Esophagus squamous epithelium (tissue), 5 donors: ENCODE measurements at regions not wholly inside any gene's neighbourhood (a gene's known extent, or its start where the extent isn't known, plus 50 kb on each side); places are given as distances from the start of the nearest gene placed in this dataset.
"Not testable (repeated sequence)": the region's sequence is repeated elsewhere in the genome, so short reads cannot be mapped to it uniquely, and the experiment has no call there.

Source experiments
- DNase-seq: peaks from one replicate; lab custom pipeline; 2025; lab: John Stamatoyannopoulos, UW
- H3K27ac ChIP-seq, 4 donors: fragments of 200-600 bp; sonication (generic); one replicate each; pipeline ENCODE4 v1.5.1; 2016 to 2019; ENCODE audit warnings: mild to moderate bottlenecking in 1 of 4
- H3K27me3 ChIP-seq, 4 donors: fragments of 200-600 bp; sonication (generic); 1 replicate in 3 of 4; 2 replicates in 1 of 4; pipeline versions ENCODE4 v1.5.1 to v1.6.0; 2017 to 2021; ENCODE audit warnings: antibody characterized with exemption in 1 of 4
- H3K36me3 ChIP-seq, 3 donors: fragments of 200-600 bp; sonication (generic); one replicate each; pipeline ENCODE4 v1.5.1; 2016 to 2019
- H3K4me1 ChIP-seq, 3 donors: fragments of 200-600 bp; sonication (generic); one replicate each; pipeline ENCODE4 v1.5.1; 2017 to 2019
- H3K4me3 ChIP-seq, 4 donors: fragments of 200-600 bp; sonication (generic); 1 replicate in 3 of 4; 2 replicates in 1 of 4; pipeline ENCODE4 v1.5.1; 2016 to 2019; ENCODE audit warnings: mild to moderate bottlenecking in 2 of 4, moderate library complexity in 1 of 4
- H3K9me3 ChIP-seq, 3 donors: fragments of 200-600 bp; sonication (generic); one replicate each; pipeline ENCODE4 v1.5.1; 2016 to 2019
- CTCF ChIP-seq, 6 experiments: fragments of 450-650 bp in 4 of 6; fragments of 200-600 bp in 2 of 6; sonication (generic) in 2 of 6; IDR thresholded peaks; one replicate each; pipeline ENCODE4 v1.5.1; 2016 to 2019; ENCODE audit warnings: antibody characterized with exemption in 6 of 6, mild to moderate bottlenecking in 4 of 6, moderate library complexity in 4 of 6
- POLR2A ChIP-seq, 4 donors: fragments of 450-650 bp; IDR thresholded peaks; one replicate each; pipeline ENCODE4 v1.6.1; 2017; ENCODE audit warnings: antibody characterized with exemption in 4 of 4, mild to moderate bottlenecking in 4 of 4, moderate library complexity in 3 of 4
- WGBS, 2 donors: methylation state at CpG; one replicate each; pipeline ENCODE4 v1.1.5; 2018; 5-methylcytosine and 5-hydroxymethylcytosine counted together
- intact Hi-C: fragments of 100-400 bp; cut with DNase I; formaldehyde crosslinking; loops from one replicate; pipeline ENCODE4 v1.15.0; 2022
- donor health status: DM: yes; HTN: yes; CAD: no.

GRCh38 chr6:84304881-84305280 lies 77.4 kb upstream of the CEP162 start:
- WGBS, 2 donors, result 63 to 67% methylated on average over 3 of the region's 3 CpGs
- Histone ChIP-seq H3K27ac (no peak overlapping the region), H3K9me3 (no peaks in the 10 kb centered on the region), H3K4me3 (no peak overlapping the region), H3K36me3 (no peaks in the 10 kb centered on the region), H3K27me3 (no peaks in the 10 kb centered on the region), H3K4me1 (no peaks in the 10 kb centered on the region)
- intact Hi-C loops, result no loop called here
- DNase-seq, result no peak
- TF ChIP-seq POLR2A (IDR thresholded peaks at IDR 0.05), result no peak
- TF ChIP-seq CTCF (IDR thresholded peaks at IDR 0.05), result no peak

GRCh38 chr6:84291033-84291432 lies 63.6 kb upstream of the CEP162 start:
- H3K27me3 ChIP-seq, intact Hi-C loops, H3K27ac ChIP-seq, H3K36me3 ChIP-seq, H3K4me1 ChIP-seq, DNase-seq, H3K4me3 ChIP-seq: not testable (repeated sequence)
- peaks cover 0 to 26% (median 8%) of the 10 kb centered on the region in 3 donors for H3K9me3 ChIP-seq
- 80 to 87% methylated on average over 1 of the region's 1 CpG for WGBS, 2 donors

- no peaks in the 10 kb centered on the region for H3K36me3 ChIP-seq
- intact Hi-C loops, result no loop called here
- peaks cover 0 to 2% (median 0%) of the 10 kb centered on the region in 3 donors for H3K9me3 ChIP-seq
- H3K4me1 ChIP-seq, result no peaks in the 10 kb centered on the region
- H3K4me3 ChIP-seq, result no peak overlapping the region
- no peak for DNase-seq
- TF ChIP-seq POLR2A (IDR thresholded peaks at IDR 0.05) (no peak), CTCF (IDR thresholded peaks at IDR 0.05) (no peak)
- no peaks in the 10 kb centered on the region for H3K27me3 ChIP-seq
- H3K27ac ChIP-seq, result no peak overlapping the region
- 34 to 35% methylated on average over 6 of the region's 6 CpGs for WGBS, 2 donors
Measured at GRCh38 chr6:84284428-84285049, 57.1 kb upstream of the CEP162 start.

- no peaks in the 10 kb centered on the region for H3K9me3 ChIP-seq
- H3K27ac ChIP-seq, result no peak overlapping the region
- H3K4me1 ChIP-seq, result no peaks in the 10 kb centered on the region
- intact Hi-C loops, result no loop called here
- whole genome bisulfite sequencing, 2 donors, result 65 to 75% methylated on average over 10 of the region's 10 CpGs
- no peaks in the 10 kb centered on the region for H3K27me3 ChIP-seq
- no peak for DNase-seq
- H3K36me3 ChIP-seq, result no peaks in the 10 kb centered on the region
- no peak for TF ChIP-seq POLR2A (IDR thresholded peaks at IDR 0.05)
- no peak overlapping the region for H3K4me3 ChIP-seq
Measured at GRCh38 chr6:84282550-84282949, 55.1 kb upstream of the CEP162 start.

- H3K27me3 ChIP-seq, result no peaks in the 10 kb centered on the region
- DNase-seq, result no peak
- no peak for TF ChIP-seq POLR2A (IDR thresholded peaks at IDR 0.05)
- TF ChIP-seq CTCF (IDR thresholded peaks at IDR 0.05), result no peak
- no peak overlapping the region for H3K27ac ChIP-seq
- no peaks in the 10 kb centered on the region for H3K4me1 ChIP-seq
- H3K4me3 ChIP-seq, result no peak overlapping the region
- 53 to 54% methylated on average over 1 of the region's 1 CpG for WGBS, 2 donors
- intact Hi-C loops, result no loop called here
- no peaks in the 10 kb centered on the region for H3K36me3 ChIP-seq
- H3K9me3 ChIP-seq, result no peaks in the 10 kb centered on the region
Measured at GRCh38 chr6:84280639-84281038, 53.2 kb upstream of the CEP162 start.

- no peak for DNase-seq
- no peak overlapping the region for H3K4me3 ChIP-seq
- TF ChIP-seq CTCF (IDR thresholded peaks at IDR 0.05), result no peak
- no peaks in the 10 kb centered on the region for H3K4me1 ChIP-seq
- H3K27ac ChIP-seq, result no peak overlapping the region
- intact Hi-C loops, result no loop called here
- no peaks in the 10 kb centered on the region for H3K27me3 ChIP-seq
- H3K36me3 ChIP-seq, result no peaks in the 10 kb centered on the region
- no peaks in the 10 kb centered on the region for H3K9me3 ChIP-seq
Measured at GRCh38 chr6:84280030-84280429, 52.6 kb upstream of the CEP162 start.
